ENCODE measurements at regions not wholly inside any gene's neighbourhood (a gene's known extent, or its start where the extent isn't known, plus 50 kb on each side); places are given as distances from the start of the nearest gene placed in this dataset.

DNA sequence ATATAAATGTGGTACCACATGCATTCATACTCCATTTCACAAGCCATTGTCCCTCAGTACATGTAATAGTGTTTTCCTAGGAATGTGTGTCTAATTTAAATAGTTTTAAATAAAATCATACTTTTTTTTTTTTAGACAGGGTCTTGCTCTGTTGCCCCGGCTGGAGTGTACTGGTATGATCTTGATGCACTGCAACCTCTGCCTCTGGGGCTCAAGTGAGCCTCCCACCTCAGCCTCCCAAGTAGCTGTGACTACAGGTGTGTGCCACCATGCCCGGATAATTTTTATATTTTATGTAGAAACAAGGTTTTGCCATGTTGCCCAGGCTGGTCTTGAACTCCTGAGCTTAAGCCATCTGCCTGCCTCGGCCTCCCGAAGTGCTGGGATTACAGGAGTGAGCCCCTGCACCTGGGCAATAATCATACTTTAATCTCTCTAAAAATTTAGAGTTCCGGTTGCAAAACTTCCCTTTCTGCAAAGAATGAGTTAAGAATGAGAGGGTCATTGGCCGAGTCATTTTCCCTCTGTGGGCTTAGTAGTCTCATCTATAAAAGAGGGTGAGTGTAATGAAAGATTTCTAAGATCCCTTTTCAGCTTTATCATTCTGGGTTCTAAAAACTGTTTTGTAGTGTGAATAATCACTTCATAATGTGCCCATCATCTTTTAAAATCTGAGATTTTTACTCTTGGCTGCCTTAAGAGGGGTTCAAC is 116.0 kb upstream of the PELI1 start:
- no peak overlapping the region for H3K4me3 ChIP-seq
- no peaks in the 10 kb centered on the region for H3K36me3 ChIP-seq
- H3K27ac ChIP-seq (replicated peaks), result peak overlapping the region; percentile 78
- no peaks in the 10 kb centered on the region for H3K9me3 ChIP-seq (replicated peaks)
- H3K27me3 ChIP-seq (ENCODE audit: low read depth), result no peaks in the 10 kb centered on the region
- peaks cover 49% of the 10 kb centered on the region for H3K4me1 ChIP-seq
- TF ChIP-seq, protein P1, sequence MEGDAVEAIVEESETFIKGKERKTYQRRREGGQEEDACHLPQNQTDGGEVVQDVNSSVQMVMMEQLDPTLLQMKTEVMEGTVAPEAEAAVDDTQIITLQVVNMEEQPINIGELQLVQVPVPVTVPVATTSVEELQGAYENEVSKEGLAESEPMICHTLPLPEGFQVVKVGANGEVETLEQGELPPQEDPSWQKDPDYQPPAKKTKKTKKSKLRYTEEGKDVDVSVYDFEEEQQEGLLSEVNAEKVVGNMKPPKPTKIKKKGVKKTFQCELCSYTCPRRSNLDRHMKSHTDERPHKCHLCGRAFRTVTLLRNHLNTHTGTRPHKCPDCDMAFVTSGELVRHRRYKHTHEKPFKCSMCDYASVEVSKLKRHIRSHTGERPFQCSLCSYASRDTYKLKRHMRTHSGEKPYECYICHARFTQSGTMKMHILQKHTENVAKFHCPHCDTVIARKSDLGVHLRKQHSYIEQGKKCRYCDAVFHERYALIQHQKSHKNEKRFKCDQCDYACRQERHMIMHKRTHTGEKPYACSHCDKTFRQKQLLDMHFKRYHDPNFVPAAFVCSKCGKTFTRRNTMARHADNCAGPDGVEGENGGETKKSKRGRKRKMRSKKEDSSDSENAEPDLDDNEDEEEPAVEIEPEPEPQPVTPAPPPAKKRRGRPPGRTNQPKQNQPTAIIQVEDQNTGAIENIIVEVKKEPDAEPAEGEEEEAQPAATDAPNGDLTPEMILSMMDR (IDR thresholded peaks at IDR 0.05; ENCODE audit: borderline replicate concordance), result no peak
- no peak for DNase-seq
- intact Hi-C loops (cut with micrococcal nuclease), result no loop called here

DNA sequence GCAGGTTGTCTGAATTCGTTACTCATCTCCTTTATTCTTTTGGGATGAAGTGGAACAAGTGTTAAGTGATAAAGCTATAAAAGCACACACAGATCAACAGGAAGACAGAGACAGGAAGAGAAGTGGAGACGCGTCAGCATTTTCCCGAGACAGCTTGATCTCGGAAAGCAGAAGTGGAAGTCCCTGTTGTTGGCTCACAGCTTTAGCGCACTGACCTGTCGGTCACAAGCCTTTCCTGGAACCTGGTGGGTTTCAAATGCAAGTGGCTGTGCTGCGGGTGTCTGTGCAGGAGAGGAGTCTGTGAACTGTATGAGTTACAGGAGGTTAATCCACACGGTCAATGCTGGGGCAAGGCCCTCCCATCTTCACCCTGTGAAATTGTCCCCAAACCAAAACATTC is 116.6 kb upstream of the PELI1 start:
- H3K9me3 ChIP-seq (replicated peaks), result no peaks in the 10 kb centered on the region
- peaks cover 49% of the 10 kb centered on the region for H3K4me1 ChIP-seq
- no peak overlapping the region for H3K4me3 ChIP-seq
- DNase-seq, result peak; percentile 36
- peak overlapping the region; percentile 78 for H3K27ac ChIP-seq (replicated peaks)
- intact Hi-C loops (cut with micrococcal nuclease), result no loop called here
- TF ChIP-seq, protein P1 (IDR thresholded peaks at IDR 0.05; ENCODE audit: borderline replicate concordance), result no peak
- H3K36me3 ChIP-seq, result no peaks in the 10 kb centered on the region
- H3K27me3 ChIP-seq (ENCODE audit: low read depth), result no peaks in the 10 kb centered on the region

DNA sequence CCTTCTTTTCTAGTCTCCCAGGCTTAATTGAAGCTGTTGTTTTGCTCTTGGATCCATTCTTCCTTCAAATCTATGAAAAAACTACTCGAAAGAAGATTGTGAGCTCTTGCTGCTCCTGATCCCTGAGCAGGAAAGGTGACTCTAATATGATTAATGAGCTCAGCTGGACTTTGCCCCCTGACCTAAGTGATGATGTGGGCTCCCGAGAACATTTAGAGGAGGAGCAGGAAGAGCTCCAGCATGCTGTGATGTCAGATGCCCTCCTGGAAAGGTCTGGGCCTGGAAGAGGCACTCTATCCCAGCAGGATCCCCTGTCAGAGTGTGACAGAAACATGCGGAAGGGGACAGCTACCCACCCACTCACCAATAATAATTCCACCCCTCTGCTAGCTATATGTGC is 117.9 kb upstream of the PELI1 start:
- Histone ChIP-seq H3K4me1 (peaks cover 49% of the 10 kb centered on the region), H3K4me3 (no peak overlapping the region), H3K9me3 (replicated peaks) (no peaks in the 10 kb centered on the region), H3K27ac (replicated peaks) (peak overlapping the region; percentile 78), H3K27me3 (ENCODE audit: low read depth) (no peaks in the 10 kb centered on the region), H3K36me3 (no peaks in the 10 kb centered on the region)
- intact Hi-C loops (cut with micrococcal nuclease), result no loop called here
- TF ChIP-seq, protein P1 (IDR thresholded peaks at IDR 0.05; ENCODE audit: borderline replicate concordance), result no peak
- DNase-seq, result no peak

DNA sequence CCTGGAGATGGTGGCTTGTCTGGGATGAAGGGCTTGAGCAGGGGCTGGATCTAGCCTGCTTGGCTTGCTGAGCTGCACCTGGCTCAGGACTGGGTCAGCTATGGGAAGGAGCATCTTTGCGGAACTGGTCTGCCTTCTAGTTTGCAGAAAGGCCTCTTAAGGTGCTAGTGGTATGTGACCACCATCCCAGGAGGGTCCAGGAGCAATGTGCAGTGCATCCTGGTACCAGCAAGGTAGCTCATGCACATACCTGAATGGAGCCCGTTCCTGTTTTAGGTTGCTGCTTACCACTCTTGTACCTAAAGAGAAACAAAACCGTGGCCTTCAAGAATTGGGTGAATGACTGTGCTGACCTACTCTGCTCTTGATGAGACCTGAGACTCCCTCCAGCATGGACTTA is 118.6 kb upstream of the PELI1 start:
- TF ChIP-seq, protein P1 (IDR thresholded peaks at IDR 0.05; ENCODE audit: borderline replicate concordance), result no peak
- Histone ChIP-seq H3K4me3 (no peak overlapping the region), H3K27me3 (ENCODE audit: low read depth) (no peaks in the 10 kb centered on the region), H3K36me3 (no peaks in the 10 kb centered on the region), H3K9me3 (replicated peaks) (no peaks in the 10 kb centered on the region), H3K4me1 (peaks cover 54% of the 10 kb centered on the region), H3K27ac (replicated peaks) (peak overlapping the region; percentile 78)
- no peak for DNase-seq
- intact Hi-C loops (cut with micrococcal nuclease), result no loop called here

DNA sequence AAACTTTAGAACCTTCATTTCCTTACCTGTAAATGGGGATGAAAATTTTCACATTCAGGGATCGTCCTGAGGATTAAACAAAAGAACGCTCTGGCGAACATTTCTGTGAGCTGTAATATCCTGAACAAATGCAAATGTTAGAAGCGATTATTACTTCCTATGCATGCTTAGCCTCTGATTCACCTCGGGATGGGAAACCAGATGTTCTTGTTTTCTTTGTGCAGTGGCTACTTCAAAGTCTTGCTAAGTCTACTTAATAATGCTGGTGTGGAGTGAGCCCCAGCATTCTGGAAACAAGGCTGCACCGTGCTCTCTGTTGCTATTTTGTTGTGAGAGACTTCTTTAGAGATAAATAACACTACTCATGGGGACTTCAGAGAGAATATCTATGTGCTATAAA is 119.1 kb upstream of the PELI1 start:
- no peaks in the 10 kb centered on the region for H3K36me3 ChIP-seq
- peaks cover 59% of the 10 kb centered on the region for H3K4me1 ChIP-seq
- intact Hi-C loops (cut with micrococcal nuclease), result no loop called here
- no peak for DNase-seq
- no peak overlapping the region for H3K27ac ChIP-seq (replicated peaks)
- TF ChIP-seq, protein P1 (IDR thresholded peaks at IDR 0.05; ENCODE audit: borderline replicate concordance), result no peak
- no peak overlapping the region for H3K4me3 ChIP-seq
- H3K9me3 ChIP-seq (replicated peaks), result no peaks in the 10 kb centered on the region
- no peaks in the 10 kb centered on the region for H3K27me3 ChIP-seq (ENCODE audit: low read depth)
